ENCODE measurements at regions not wholly inside any gene's neighbourhood (a gene's known extent, or its start where the extent isn't known, plus 50 kb on each side); places are given as distances from the start of the nearest gene placed in this dataset.

DNA sequence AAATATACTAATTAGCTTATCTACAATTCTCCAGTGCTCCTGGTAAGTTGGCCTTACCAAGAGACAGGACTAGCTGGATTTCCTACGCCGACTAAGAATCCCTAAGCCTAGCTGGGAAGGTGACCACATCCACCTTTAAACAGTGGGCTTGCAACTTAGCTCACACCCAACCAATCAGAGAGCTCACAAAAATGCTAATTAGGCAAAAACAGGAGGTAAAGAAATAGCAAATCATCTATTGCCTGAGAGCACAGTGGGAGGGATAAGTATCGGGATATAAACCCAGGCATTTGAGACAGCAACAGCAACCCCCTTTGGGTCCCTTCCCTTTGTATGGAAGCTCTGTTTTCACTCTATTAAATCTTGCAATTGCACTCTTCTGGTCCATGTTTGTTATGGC is 1025.0 kb downstream of the RAB28 start:
- DNase-seq (ENCODE audit: low spot score) (no peak), ATAC-seq (ENCODE audit: low FRiP score) (no peak)
- TF ChIP-seq, protein P1, sequence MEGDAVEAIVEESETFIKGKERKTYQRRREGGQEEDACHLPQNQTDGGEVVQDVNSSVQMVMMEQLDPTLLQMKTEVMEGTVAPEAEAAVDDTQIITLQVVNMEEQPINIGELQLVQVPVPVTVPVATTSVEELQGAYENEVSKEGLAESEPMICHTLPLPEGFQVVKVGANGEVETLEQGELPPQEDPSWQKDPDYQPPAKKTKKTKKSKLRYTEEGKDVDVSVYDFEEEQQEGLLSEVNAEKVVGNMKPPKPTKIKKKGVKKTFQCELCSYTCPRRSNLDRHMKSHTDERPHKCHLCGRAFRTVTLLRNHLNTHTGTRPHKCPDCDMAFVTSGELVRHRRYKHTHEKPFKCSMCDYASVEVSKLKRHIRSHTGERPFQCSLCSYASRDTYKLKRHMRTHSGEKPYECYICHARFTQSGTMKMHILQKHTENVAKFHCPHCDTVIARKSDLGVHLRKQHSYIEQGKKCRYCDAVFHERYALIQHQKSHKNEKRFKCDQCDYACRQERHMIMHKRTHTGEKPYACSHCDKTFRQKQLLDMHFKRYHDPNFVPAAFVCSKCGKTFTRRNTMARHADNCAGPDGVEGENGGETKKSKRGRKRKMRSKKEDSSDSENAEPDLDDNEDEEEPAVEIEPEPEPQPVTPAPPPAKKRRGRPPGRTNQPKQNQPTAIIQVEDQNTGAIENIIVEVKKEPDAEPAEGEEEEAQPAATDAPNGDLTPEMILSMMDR (IDR thresholded peaks at IDR 0.05), result no peak

DNA sequence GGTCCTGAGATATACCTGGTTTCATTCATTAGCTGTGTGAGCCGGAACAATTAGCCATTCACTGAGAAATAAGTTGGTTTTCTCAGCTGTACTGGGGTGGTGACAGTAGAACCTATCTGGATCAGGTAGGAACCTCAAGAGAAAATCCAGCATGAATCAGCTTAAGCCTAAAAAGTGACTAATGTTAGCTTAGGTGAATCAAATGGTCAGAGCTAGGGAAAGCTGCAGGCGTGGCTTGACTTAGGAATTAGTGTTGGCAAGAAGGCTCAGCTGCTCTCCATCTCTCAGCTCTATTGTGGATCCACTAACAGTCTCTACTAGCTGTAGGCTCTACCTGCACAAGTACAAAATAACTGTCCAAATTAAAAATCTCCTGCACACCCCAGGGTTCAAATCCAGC is 1025.5 kb downstream of the RAB28 start:
- no peak for ATAC-seq (ENCODE audit: low FRiP score)
- TF ChIP-seq, protein P1 (IDR thresholded peaks at IDR 0.05), result no peak
- no peak for DNase-seq (ENCODE audit: low spot score)

DNA sequence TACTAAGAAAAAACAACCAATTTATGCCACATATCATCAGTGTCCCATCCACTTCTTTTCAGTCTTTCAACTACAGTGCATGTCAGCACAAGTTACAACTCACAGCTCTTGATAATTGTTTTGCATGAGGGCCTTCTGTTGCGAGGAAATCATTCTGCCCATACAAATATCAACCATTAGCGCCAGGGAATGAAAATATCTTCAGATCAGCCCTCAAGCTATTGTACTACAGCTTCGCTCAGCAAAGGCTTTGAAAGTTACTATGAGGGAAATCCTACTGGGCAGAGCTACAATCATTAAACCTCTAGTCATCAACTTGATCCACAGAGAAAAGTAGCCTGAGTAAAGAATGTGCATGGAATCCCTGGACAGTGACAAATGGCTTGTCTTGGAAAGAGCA is 1023.6 kb upstream of the HS3ST1 start:
- DNase-seq (ENCODE audit: low spot score) (no peak), ATAC-seq (ENCODE audit: low FRiP score) (no peak)
- TF ChIP-seq, protein P1 (IDR thresholded peaks at IDR 0.05), result no peak

DNA sequence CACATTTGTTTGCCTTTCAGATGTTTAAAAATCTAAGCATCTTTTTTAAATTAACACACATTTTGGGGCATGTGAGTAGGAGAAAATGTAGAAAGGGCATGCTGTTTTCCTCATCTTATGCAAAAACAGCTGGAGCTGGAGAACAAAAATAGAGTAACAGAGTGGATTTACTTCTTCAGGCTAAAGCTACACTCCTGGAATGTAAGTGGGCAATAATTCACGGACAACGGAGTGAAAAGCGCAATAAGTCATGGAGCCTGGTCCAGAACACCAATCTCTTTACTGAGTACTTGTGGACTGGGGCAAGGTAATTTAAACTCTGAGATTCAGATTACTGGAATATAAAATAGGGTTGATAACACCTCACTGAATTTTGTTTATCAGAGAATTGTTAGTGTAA is 1018.8 kb upstream of the HS3ST1 start:
- TF ChIP-seq, protein P1 (IDR thresholded peaks at IDR 0.05), result no peak
- DNase-seq (ENCODE audit: low spot score) (no peak), ATAC-seq (ENCODE audit: low FRiP score) (no peak)

DNA sequence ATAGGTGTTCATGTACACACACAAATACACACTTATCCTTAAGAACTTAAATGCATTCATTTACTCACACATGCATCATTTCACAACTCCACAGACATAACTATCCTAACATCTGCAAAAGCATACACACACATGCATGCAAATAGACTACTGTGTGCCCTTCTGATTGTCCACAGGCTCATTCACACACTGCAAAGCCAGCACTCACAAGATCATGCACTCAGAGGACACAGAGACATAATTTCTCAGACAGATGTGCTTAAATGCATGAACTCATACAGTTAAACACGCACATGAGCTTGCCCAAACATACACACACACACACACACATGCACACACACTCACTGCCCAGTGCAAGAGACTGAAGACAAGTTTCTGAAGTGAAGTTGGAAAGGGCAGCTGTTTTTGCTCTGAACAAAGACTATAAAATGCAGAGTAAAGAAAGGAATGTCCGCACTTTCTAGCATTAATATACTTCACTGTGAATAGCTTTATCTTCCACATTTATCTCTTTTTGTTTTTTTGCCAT is 1018.0 kb upstream of the HS3ST1 start:
- TF ChIP-seq, protein P1 (IDR thresholded peaks at IDR 0.05), result no peak
- DNase-seq (ENCODE audit: low spot score) (no peak), ATAC-seq (ENCODE audit: low FRiP score) (no peak)

DNA sequence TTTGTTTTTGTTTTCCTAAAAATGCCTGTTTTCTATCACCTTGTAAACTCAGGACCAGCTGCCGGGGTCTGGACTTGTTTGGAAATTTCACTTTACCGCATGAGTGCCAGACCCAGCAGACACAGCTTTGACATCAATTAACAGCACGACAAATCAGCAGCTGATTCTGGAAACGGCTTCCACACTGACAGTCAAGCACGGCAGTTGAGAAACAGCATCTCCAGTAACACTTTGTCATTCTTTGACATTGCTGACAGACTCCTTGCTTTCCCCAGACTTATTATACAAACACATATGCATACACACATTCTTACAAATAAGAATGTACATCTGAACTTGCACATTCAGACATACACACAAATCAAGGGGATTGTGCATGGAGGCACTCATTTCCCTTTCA is 1017.6 kb upstream of the HS3ST1 start:
- ATAC-seq (ENCODE audit: low FRiP score) (no peak), DNase-seq (ENCODE audit: low spot score) (no peak)
- TF ChIP-seq, protein P1 (IDR thresholded peaks at IDR 0.05), result no peak

DNA sequence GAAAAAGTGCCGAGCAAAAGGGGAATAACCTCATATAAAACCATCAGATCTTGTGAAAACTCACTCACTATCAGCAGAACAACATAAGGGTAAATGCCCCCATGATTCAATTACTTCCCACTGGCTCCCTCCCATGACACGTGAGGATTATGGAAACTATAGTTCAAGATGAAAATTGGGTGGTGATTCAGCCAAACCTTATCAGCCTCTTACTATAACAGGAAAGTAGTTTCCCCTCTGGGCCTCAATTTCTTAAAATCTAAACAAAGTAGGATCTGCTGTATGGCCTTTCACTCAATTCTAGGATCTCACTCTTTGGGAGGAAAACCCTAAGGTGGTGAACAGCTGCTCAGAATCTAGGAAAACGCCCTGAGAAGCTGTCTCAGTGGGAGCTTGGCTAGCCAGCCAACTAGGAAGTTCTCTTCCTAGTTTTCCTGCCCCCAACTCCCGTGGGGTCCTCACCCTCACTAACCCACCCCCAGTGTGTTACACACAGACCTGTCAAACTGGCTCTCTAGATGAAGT is 1017.1 kb upstream of the HS3ST1 start:
- DNase-seq (ENCODE audit: low spot score), result no peak
- no peak for ATAC-seq (ENCODE audit: low FRiP score)
- TF ChIP-seq, protein P1 (IDR thresholded peaks at IDR 0.05), result no peak
